GM21447 (cell line): ENCODE measurements at regions not wholly inside any gene's neighbourhood (a gene's known extent, or its start where the extent isn't known, plus 50 kb on each side); places are given as distances from the start of the nearest gene placed in this dataset.

Experiments used
- ATAC-seq: cut with Tn5 transposase; IDR thresholded peaks from one replicate; pipeline ENCODE4 v1.9.1; 2021; ENCODE audit not compliant: unreplicated experiment

DNA sequence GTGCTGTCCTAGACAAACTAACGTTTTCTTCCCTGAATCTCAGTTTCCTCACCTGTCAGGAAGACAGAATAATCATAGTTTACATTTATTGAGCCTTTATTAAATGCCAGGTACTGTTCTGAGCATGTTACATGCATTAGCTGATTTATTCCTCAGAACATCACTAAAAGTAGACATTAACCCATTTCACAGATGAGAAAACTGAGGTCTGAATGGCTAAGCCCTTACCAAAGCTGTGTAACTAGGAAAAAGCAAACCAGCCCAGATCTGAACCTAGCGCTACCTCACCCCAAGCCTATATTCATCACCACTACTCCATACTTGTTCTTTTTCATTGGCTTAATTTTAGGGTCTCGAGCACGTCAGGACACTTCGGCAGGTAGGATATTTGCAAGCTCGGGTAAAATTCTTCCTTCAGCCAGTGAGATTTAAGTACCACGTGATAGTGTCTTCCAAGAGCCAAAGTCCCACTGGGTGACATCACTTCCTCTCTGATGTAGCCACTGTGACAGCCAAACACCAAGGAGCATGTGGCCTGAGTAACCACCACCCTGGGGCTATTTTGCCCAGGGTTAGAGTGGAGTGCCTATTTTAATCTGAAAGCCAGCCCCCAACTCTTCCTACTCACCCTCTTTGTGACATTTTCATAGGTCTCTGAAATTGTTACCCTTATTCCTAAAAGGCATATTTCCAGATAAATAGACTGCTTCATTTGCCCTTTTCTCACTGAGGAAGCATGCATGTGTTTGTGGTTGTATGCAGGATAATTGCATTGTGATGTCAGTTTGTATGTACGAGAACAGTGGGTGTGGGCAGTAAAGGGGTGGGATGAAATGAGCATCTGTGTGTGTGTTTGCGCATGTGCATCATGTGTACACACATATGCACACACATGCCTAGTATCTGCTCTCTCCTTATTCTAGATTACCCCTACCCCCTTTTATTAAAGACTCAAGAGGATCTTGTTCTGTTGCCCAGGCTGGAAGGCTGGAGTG is 62.2 kb upstream of the WSCD2 start:
- no peak for ATAC-seq

DNA sequence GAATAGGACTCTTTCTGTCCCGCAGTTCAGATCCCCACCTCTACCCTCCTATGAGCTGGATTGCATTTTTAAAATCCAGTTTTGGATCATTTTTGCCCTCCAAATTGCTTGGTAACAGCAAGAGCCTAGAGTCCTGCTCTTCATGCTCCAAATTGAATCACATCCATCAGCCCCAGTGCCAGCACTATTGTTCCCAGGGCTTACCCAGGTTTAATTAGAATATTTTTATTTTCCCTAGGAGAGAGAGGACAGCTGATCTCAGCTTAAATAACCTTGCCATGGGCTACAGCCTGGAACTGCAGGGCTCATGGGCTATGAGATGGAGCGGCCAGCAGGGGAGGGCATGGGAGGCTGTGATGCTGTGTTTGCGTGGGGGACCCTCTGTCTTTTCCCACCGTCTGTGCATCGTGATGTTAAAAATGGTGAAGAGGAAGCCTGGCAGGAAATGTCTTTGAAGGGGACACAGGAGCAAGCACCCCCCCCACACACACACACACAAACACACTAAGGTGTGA is 59.4 kb upstream of the WSCD2 start:
- ATAC-seq: no peak

DNA sequence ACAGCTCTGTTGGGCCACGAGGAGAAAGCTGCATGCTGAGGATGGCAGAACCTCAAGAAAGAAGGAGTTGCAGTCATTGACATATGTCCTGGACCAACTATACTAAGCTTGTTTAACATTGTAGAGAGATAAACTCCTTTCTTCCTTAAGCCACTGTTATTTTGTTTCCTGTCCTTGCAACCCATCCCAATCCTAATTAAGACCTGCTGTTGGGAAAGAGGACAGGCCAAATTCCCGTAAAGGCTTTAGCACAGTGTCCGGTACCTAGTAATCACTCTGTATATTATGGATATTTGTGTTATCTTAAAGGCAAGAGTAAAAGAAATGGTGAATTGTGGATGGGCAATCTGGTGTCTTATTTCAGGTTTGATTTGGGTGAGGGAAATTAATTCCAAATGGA is 53.5 kb upstream of the WSCD2 start:
- no peak for ATAC-seq

DNA sequence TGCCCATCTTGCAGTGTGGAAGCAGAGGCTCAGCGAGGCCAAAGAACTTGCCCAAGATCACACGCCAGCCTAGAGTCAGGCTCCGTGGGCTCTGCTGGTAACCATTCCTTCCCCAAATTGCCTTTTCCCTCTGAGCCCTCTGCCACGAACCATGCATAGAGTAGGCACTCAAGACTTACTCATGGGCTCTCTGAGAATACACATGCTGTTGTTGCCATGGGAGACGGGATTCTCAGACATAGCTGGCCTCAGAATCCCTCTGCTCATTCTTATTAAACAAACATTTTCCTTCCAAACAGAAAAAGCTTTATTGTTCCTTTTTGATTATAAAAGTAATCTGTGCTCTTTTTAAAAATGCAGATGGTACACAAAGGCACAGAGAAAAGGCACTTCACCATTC is 52.5 kb upstream of the WSCD2 start:
- ATAC-seq: no peak

DNA sequence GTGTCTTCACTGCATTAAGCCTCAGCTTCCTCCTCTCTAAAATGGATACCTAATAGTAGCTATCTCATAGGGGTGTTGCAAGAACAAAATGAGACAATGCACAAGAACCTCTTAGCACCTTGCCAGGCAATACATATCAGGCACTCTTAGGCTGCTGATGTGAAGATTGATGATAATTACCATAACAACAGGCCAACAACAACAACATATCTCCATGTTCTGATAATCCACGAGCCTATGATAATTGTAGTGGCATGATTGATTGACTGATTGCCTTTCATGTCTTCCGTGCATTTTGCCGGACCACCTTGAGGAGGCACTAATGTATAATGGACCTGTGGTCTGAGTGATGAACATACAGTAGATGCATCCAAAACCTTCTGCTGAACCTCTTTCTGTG is 50.7 kb upstream of the WSCD2 start:
- no peak for ATAC-seq
